GM23338 (cell line): ENCODE measurements at regions not wholly inside any gene's neighbourhood (a gene's known extent, or its start where the extent isn't known, plus 50 kb on each side); places are given as distances from the start of the nearest gene placed in this dataset.

Experiments
- ATAC-seq: fragments of 200-7000 bp; cut with Tn5 transposase; 3 replicates; pipeline ENCODE4 v1.9.1; 2020
- DNase-seq: peaks from one replicate; pipeline ENCODE4 v3.0.0-alpha.2; 2015; ENCODE audit warnings: low spot score
- H2AFZ ChIP-seq: fragments of 200-600 bp; sonication (generic); 2 replicates; pipeline ENCODE4 v1.8.0; 2016; ENCODE audit warnings: antibody characterized with exemption, mild to moderate bottlenecking, moderate library complexity
- H3F3A ChIP-seq: fragments of 200-600 bp; sonication (generic); replicated peaks from 2 replicates; pipeline ENCODE4 v1.8.0; 2017; ENCODE audit warnings: antibody characterized with exemption, mixed run types, low read depth
- H3K27ac ChIP-seq: fragments of 200-600 bp; sonication (generic); 2 replicates; pipeline ENCODE4 v1.6.1; 2016; ENCODE audit warnings: low read depth
- H3K27me3 ChIP-seq: fragments of 200-600 bp; sonication (generic); 2 replicates; pipeline ENCODE4 v1.8.0; 2016; ENCODE audit warnings: mild to moderate bottlenecking, mixed run types, moderate library complexity; ENCODE audit not compliant: insufficient read depth
- H3K36me3 ChIP-seq: fragments of 200-600 bp; sonication (generic); 2 replicates; pipeline ENCODE4 v1.8.0; 2016; ENCODE audit warnings: mild to moderate bottlenecking; ENCODE audit not compliant: insufficient read depth
- H3K4me1 ChIP-seq: fragments of 200-600 bp; sonication (generic); 2 replicates; pipeline ENCODE4 v1.8.0; 2016; ENCODE audit warnings: mild to moderate bottlenecking, moderate library complexity; ENCODE audit not compliant: insufficient read depth
- H3K4me2 ChIP-seq: fragments of 200-600 bp; sonication (generic); 2 replicates; pipeline ENCODE4 v1.7.1; 2017; ENCODE audit warnings: mixed run types
- H3K4me3 ChIP-seq: fragments of 200-600 bp; sonication (generic); 2 replicates; pipeline ENCODE4 v1.6.1; 2016; ENCODE audit warnings: mixed run types
- H3K79me2 ChIP-seq: fragments of 200-600 bp; sonication (generic); replicated peaks from 2 replicates; pipeline ENCODE4 v1.8.0; 2017; ENCODE audit warnings: mild to moderate bottlenecking; ENCODE audit not compliant: insufficient read depth
- H3K9me2 ChIP-seq: fragments of 200-600 bp; sonication (generic); 2 replicates; pipeline ENCODE4 v1.8.0; 2017; ENCODE audit not compliant: insufficient read depth
- H4K20me1 ChIP-seq: fragments of 200-600 bp; sonication (generic); replicated peaks from 2 replicates; pipeline ENCODE4 v1.8.0; 2017; ENCODE audit warnings: mild to moderate bottlenecking; ENCODE audit not compliant: insufficient read depth
- H3K27ac Mint-ChIP-seq: 2 replicates; pipeline ENCODE4 v1.8.0; 2020; ENCODE audit warnings: inconsistent platforms, mild to moderate bottlenecking, moderate library complexity, mixed read lengths
- H3K27me3 Mint-ChIP-seq: 3 replicates; pipeline ENCODE4 v1.8.0; 2022; ENCODE audit warnings: low read depth, mild to moderate bottlenecking, moderate library complexity, mixed read lengths, inconsistent platforms; ENCODE audit not compliant: insufficient read depth, poor library complexity
- H3K36me3 Mint-ChIP-seq: 3 replicates; pipeline ENCODE4 v1.8.0; 2021; ENCODE audit warnings: low read depth, mild to moderate bottlenecking, inconsistent platforms, moderate library complexity, mixed read lengths
- H3K4me1 Mint-ChIP-seq: 3 replicates; pipeline ENCODE4 v1.8.0; 2020; ENCODE audit warnings: mild to moderate bottlenecking, inconsistent platforms, mixed read lengths
- H3K4me3 Mint-ChIP-seq: 3 replicates; pipeline ENCODE4 v1.8.0; 2021; ENCODE audit warnings: moderate library complexity, mild to moderate bottlenecking, inconsistent platforms, mixed read lengths
- H3K9me3 Mint-ChIP-seq: 3 replicates; pipeline ENCODE4 v1.8.0; 2020; ENCODE audit warnings: moderate library complexity, mild to moderate bottlenecking, inconsistent platforms, mixed read lengths
- CREB1 ChIP-seq: fragments of 250-450 bp; sonication (Bioruptor Pico); IDR thresholded peaks from 2 replicates; pipeline ENCODE4 v1.5.0; 2020; ENCODE audit warnings: low read depth, mild to moderate bottlenecking, moderate library complexity
- EZH2 ChIP-seq: fragments of 200-600 bp; sonication (generic); IDR thresholded peaks from one replicate; pipeline ENCODE4 v1.8.0; 2017; ENCODE audit warnings: antibody characterized with exemption, mild to moderate bottlenecking, low read depth; ENCODE audit not compliant: unreplicated experiment
- JUNB ChIP-seq: IDR thresholded peaks from one replicate; pipeline ENCODE4 v1.6.1; 2016; ENCODE audit warnings: antibody characterized with exemption; ENCODE audit not compliant: unreplicated experiment
- NANOG ChIP-seq: IDR thresholded peaks from 2 replicates; pipeline ENCODE4 v1.6.1; 2016; ENCODE audit warnings: antibody characterized with exemption, borderline replicate concordance
- POLR2AphosphoS5 ChIP-seq: IDR thresholded peaks from 2 replicates; pipeline ENCODE4 v1.6.1; 2016; ENCODE audit warnings: antibody characterized with exemption, low read depth
- STAT1 ChIP-seq: IDR thresholded peaks from one replicate; pipeline ENCODE4 v1.6.1; 2016; ENCODE audit warnings: antibody characterized with exemption; ENCODE audit not compliant: unreplicated experiment
- ZNF114 ChIP-seq: fragments of 250-450 bp; sonication (Bioruptor Pico); IDR thresholded peaks from 2 replicates; pipeline ENCODE4 v1.5.0; 2020; ENCODE audit warnings: mild to moderate bottlenecking, moderate library complexity
- ZNF331 ChIP-seq: fragments of 250-450 bp; sonication (Bioruptor Pico); IDR thresholded peaks from 2 replicates; pipeline ENCODE4 v1.5.0; 2020; ENCODE audit warnings: low read depth, mild to moderate bottlenecking, moderate library complexity
- TF ChIP-seq, protein P1 (sequence below): IDR thresholded peaks from 2 replicates; pipeline ENCODE4 v1.6.1; 2016; ENCODE audit warnings: antibody characterized with exemption
- TF ChIP-seq, protein P2 (sequence below), 2 experiments: fragments of 200-600 bp in 1 of 2; sonication (generic) in 1 of 2; conservative IDR thresholded peaks; 2 replicates each; pipeline versions ENCODE4 v1.5.1 to v1.6.1; 2016 to 2017; ENCODE audit warnings: antibody characterized with exemption in 2 of 2, low read depth in 2 of 2, mild to moderate bottlenecking in 2 of 2, moderate library complexity in 1 of 2
- TF ChIP-seq, protein P3 (sequence below): IDR thresholded peaks from one replicate; pipeline ENCODE4 v1.6.1; 2018; ENCODE audit warnings: antibody characterized with exemption; ENCODE audit not compliant: unreplicated experiment

DNA sequence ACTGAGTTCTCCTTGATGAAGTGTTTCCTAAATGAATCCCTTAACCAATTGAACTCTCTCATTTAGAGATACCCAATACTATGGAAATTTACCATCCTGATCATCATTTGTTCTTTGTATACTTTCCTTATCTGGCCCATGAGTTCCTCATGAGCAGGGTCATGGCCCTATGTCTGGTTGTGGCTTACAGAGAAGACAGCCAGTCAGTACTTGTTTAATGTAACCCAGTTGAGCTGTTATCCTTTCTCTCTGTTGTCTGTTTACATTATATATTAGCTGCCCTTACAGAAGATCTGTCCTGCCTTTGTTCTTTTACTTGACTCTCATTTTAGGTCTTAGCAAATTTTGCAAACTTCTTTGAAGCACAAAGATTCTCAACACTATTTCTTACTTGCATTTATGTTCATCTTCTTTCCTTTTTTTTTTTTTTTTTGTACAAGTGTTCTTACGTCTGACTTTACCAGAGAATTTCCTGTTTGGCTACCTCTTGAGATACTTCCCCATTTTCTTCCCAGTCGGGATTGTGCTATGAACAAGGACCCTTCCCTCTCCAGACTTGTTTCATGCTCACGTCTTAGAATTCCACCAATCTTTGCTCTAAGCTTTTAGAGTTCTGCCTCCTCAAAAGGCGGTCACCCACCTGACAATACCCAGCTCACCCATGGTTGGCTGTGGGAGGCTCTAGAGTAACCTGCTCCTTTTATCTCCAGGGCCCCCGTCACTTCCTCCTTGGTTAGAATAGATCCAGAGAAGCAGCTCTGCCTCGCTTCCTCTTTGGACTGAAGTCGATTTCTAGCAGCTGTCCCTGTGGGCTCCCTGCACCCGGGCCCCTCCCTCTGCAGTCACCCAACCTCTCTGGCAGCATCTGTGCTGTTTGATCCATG, 53.6 kb upstream of the RUNX1 start:
- ATAC-seq (no peak), DNase-seq (no peak)
- Mint-ChIP-seq H3K4me3 (no peak overlapping the region), H3K27ac (no peak overlapping the region), H3K9me3 (no peaks in the 10 kb centered on the region), H3K4me1 (no peaks in the 10 kb centered on the region), H3K36me3 (no peaks in the 10 kb centered on the region), H3K27me3 (no peaks in the 10 kb centered on the region)
- Histone ChIP-seq H2AFZ (no peak overlapping the region; the same call in 1 of the 2 replicates), H3K27me3 (no peaks in the 10 kb centered on the region), H3K4me2 (no peak overlapping the region), H3K4me1 (no peaks in the 10 kb centered on the region), H3K4me3 (no peak overlapping the region), H3K27ac (no peak overlapping the region), H3K36me3 (no peaks in the 10 kb centered on the region), H3K9me2 (peaks cover 17% of the 10 kb centered on the region), H3K79me2 (no peaks in the 10 kb centered on the region), H4K20me1 (no peaks in the 10 kb centered on the region), H3F3A (no peaks in the 10 kb centered on the region)
- no peak for TF ChIP-seq NANOG

DNA sequence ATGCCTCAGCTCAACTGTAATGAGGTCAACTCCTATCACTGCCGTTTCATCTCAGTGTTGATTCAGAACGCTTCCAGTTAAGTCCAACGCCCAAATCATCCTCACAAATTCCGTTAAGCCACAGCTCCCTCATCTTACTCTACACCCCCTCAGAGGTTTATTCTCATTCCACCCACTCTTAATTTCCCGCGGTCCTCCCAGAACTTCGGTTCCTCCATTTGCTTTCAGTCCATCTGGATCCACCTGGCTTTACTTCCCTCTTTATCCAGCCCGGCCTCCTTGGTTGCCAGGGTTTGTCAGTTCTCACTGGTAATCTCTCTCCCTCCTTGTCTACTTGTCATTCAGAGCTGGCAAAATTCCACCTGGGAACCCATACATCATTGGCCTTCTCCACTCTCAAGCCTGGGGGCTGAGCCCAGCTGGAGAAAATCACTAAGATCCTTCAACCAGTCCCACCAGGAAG, 51.3 kb upstream of the RUNX1 start:
- H2AFZ ChIP-seq, result no peak overlapping the region
- H3K36me3 Mint-ChIP-seq, result no peaks in the 10 kb centered on the region
- no peaks in the 10 kb centered on the region for H3K79me2 ChIP-seq
- no peaks in the 10 kb centered on the region for H4K20me1 ChIP-seq
- no peak overlapping the region for H3K4me3 ChIP-seq
- H3K9me2 ChIP-seq, result peaks cover 20% of the 10 kb centered on the region
- H3K9me3 Mint-ChIP-seq, result no peaks in the 10 kb centered on the region
- no peak overlapping the region for H3K27ac ChIP-seq
- no peaks in the 10 kb centered on the region for H3K36me3 ChIP-seq
- H3F3A ChIP-seq, result no peaks in the 10 kb centered on the region
- TF ChIP-seq CREB1 (CRISPR knock-in tag) (no peak), JUNB (no peak), ZNF331 (CRISPR knock-in tag) (no peak), ZNF114 (CRISPR knock-in tag) (no peak), POLR2AphosphoS5 (no peak), EZH2 (no peak), STAT1 (no peak), NANOG (no peak)
- TF ChIP-seq, protein P1, sequence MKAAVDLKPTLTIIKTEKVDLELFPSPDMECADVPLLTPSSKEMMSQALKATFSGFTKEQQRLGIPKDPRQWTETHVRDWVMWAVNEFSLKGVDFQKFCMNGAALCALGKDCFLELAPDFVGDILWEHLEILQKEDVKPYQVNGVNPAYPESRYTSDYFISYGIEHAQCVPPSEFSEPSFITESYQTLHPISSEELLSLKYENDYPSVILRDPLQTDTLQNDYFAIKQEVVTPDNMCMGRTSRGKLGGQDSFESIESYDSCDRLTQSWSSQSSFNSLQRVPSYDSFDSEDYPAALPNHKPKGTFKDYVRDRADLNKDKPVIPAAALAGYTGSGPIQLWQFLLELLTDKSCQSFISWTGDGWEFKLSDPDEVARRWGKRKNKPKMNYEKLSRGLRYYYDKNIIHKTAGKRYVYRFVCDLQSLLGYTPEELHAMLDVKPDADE, result no peak
- TF ChIP-seq, protein P2, sequence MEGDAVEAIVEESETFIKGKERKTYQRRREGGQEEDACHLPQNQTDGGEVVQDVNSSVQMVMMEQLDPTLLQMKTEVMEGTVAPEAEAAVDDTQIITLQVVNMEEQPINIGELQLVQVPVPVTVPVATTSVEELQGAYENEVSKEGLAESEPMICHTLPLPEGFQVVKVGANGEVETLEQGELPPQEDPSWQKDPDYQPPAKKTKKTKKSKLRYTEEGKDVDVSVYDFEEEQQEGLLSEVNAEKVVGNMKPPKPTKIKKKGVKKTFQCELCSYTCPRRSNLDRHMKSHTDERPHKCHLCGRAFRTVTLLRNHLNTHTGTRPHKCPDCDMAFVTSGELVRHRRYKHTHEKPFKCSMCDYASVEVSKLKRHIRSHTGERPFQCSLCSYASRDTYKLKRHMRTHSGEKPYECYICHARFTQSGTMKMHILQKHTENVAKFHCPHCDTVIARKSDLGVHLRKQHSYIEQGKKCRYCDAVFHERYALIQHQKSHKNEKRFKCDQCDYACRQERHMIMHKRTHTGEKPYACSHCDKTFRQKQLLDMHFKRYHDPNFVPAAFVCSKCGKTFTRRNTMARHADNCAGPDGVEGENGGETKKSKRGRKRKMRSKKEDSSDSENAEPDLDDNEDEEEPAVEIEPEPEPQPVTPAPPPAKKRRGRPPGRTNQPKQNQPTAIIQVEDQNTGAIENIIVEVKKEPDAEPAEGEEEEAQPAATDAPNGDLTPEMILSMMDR (conservative IDR thresholded peaks at IDR 0.05; ENCODE audit: low read depth in 2 of 2), result no peak
- TF ChIP-seq, protein P3, sequence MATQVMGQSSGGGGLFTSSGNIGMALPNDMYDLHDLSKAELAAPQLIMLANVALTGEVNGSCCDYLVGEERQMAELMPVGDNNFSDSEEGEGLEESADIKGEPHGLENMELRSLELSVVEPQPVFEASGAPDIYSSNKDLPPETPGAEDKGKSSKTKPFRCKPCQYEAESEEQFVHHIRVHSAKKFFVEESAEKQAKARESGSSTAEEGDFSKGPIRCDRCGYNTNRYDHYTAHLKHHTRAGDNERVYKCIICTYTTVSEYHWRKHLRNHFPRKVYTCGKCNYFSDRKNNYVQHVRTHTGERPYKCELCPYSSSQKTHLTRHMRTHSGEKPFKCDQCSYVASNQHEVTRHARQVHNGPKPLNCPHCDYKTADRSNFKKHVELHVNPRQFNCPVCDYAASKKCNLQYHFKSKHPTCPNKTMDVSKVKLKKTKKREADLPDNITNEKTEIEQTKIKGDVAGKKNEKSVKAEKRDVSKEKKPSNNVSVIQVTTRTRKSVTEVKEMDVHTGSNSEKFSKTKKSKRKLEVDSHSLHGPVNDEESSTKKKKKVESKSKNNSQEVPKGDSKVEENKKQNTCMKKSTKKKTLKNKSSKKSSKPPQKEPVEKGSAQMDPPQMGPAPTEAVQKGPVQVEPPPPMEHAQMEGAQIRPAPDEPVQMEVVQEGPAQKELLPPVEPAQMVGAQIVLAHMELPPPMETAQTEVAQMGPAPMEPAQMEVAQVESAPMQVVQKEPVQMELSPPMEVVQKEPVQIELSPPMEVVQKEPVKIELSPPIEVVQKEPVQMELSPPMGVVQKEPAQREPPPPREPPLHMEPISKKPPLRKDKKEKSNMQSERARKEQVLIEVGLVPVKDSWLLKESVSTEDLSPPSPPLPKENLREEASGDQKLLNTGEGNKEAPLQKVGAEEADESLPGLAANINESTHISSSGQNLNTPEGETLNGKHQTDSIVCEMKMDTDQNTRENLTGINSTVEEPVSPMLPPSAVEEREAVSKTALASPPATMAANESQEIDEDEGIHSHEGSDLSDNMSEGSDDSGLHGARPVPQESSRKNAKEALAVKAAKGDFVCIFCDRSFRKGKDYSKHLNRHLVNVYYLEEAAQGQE, result no peak
- DNase-seq (no peak), ATAC-seq (no peak)
- H3K4me2 ChIP-seq, result no peak overlapping the region
- no peak overlapping the region for H3K27ac Mint-ChIP-seq
- no peaks in the 10 kb centered on the region for H3K4me1 ChIP-seq
- no peaks in the 10 kb centered on the region for H3K27me3 ChIP-seq
- no peaks in the 10 kb centered on the region for H3K4me1 Mint-ChIP-seq
- no peaks in the 10 kb centered on the region for H3K27me3 Mint-ChIP-seq
- no peak overlapping the region for H3K4me3 Mint-ChIP-seq
